Activated T-helper 1 cell treated with Interleukin-2 at 50 U/mL for 16 hours (primary cell): ENCODE measurements at regions not wholly inside any gene's neighbourhood (a gene's known extent, or its start where the extent isn't known, plus 50 kb on each side); places are given as distances from the start of the nearest gene placed in this dataset.
"Not testable (repeated sequence)": the region's sequence is repeated elsewhere in the genome, so short reads cannot be mapped to it uniquely, and the experiment has no call there.

Experiments used
- DNase-seq: peaks from one replicate; pipeline ENCODE4 v3.0.0-alpha.2; 2020; ENCODE audit warnings: low read depth

DNA sequence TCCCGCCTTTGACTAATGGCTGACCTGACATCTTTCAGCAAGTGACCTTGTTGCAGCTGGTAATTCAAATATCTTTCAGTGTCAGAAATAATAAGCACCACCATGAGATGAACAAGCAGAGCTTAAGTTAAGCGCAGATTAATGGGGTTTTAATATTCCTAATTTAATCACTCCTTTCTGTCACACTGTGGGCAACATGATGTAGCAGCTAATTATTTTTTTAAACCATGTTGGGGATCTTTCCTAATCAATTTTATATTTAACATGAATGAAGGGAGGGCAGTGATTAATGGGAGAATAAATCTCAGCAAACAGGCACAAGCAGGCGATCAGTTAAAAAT is 353.6 kb upstream of the TNRC6C start:
- no peak for DNase-seq

DNA sequence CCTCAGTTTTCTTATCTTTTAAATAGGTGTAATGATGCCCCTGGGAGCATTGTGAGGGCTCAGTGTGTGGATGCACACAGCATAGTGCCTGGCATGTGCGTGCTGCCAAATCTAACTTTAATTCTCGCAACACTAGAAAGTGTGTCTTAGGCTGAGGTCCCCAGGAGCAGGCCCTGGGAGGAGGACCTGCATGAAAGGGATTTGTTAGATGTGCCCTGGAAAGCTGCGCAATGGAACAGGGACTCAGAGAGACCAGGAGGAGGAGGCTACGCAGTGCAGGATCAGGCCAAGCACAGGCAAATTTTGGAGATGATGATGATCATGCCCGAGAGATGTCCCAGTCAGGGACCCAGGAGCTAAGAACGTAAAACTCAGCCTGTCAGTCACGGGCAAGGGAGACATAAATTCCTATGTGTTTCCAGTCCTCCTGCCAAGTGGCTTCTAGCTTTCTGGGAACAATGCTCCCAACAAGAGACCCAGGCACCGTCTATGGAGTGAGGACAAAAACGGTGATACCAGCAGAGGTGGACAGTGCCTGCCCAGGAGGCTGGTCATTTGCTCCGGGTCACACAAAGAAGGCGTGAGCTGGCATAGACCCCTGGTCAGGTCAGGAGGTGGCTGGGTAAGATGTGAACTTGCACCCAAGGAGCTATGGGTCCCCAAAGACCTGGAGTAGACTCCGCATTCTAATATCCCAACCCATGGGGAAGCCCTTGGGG is 352.2 kb upstream of the TNRC6C start:
- no peak for DNase-seq

DNA sequence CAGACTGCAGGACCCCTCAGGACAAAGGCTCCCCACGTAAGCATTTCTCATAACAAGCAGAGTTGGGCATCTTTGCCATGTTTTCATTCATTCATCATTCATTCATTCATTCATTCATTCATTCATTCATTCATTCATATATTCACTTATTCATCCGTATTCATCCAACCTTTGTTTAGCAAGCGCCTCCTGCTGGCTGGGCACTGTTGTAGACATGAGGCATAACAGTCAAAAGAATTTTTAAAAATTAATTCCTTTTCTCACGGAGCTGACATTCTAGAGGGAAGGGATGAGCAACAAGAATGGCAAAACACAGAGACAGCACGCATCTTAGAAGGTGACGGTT is 351.7 kb upstream of the TNRC6C start:
- no peak for DNase-seq

DNA sequence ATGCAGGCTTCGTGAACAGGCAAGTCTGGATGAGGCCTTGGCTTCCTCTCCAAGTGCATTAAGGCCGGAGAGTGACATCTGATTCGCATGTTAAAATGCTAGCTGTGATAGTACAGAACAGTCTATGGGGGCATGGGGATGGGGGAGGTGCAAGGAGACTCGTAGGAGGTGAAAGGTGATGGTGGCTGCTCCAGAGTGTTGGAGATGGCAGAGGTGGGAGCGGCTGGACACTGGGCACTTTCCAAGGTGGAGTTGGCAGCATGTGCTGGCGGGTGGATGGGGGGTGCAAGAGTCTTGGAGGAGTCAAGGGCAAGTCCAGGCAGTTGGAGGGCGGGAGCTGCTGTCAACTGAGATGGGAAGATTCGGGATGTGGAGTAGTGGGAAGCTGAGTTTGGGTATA is 350.9 kb upstream of the TNRC6C start:
- DNase-seq = no peak

DNA sequence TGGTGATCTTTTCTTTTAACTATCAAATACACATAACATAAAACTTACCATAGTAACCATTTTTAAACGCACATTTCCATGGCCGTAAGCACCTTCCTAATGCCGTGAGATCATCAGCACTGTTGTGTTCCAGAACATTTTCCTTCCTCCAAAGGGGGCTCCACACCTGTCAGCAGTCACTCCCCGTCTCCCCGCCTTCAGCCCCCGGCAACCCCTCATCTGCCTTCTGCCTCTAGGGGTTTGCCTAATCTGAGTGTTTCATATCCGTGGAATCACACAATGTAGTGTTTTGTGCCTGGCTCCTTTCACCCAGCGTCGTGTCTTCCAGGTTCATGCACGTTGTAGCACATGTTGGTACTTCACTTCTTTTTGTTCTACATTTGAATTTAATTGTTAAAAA is 350.1 kb upstream of the TNRC6C start:
- no peak for DNase-seq

DNA sequence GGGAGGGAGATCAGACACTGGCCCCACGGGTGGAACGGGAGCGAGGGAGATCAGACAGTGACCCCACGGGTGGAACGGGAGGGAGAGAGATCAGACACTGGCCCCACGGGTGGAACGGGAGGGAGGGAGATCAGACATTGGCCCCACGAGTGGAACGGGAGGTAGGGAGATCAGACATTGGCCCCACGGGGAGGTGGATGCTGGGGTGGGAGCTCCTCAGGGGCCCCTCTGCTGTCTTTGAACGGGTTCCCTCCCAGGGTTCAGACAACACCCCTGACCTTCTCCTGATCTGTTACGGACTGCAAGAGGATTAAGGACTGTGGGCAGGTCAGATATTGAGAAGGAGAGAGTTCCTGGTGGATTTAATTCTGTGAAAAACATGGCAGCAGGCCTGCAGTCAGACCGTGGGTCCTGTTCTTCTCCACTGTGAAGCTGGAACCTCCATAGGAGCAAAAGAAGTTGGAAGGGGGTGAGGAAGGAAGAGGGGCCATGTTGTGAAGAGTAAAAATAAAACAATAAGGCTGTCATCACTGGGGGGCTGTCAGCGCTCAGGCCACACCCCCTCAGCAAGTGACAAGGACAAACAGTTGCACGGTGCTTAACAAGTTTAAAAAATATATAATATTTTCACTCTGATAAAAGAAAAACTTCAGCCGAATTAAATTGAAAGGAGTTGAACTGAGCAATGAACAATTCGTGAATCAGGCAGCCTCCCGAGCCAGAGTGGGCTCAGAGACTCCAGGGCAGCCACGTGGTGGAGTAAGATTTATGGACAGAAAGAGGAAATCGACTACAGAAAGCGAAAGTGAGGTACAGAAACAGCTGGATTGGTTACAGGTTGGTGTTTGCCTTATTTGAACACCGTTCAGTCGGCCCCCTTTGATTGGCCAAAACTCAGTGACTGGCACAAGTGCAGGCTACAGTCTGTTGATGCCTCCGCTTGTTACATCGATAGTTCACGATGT is 348.7 kb upstream of the TNRC6C start:
- DNase-seq = peak; percentile 36

DNA sequence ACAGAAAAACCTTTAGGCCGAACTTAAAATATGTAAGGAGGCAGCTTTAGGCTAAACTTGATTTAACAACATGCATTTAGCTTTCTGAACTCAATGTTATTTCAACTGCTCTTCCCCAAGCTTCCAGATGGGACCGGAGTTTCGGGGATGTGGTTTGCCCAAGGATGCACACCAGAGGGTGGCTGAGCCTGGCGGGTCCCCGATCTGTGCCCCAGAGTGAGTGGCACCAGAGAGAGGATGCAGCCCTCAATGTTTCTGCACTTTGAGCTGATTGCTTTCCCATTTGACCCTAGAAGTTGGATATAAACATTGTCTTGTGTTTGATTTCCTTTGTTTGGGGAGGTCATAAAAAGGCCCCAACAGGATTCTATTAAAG is 348.0 kb upstream of the TNRC6C start:
- no peak for DNase-seq

DNA sequence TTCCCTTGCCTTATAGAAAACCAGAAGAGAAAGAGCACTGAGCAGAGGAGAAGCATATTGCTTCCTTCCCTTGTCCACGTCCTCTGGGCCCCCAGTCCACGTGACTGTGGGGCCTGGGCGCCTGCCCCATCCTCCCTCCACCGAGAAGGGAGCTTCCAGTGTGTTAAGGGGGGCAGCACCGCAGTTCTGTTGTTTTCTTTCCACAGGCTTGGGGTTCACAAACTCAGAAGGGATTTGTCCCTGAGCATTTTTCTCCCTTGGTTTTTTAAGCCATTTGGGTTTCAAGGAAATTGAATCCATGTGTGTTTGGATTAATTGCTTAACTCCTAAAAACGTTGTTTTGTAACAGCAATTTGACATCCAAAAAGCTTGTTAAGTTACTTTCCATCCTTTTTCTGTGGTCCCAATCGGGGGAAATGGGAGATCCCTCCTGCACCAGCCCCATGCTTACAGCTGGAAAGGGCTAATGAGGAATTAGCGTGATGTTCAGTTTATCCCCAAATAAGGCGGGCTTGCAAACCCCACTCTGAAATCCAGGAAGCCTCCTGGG is 347.5 kb upstream of the TNRC6C start:
- no peak for DNase-seq

DNA sequence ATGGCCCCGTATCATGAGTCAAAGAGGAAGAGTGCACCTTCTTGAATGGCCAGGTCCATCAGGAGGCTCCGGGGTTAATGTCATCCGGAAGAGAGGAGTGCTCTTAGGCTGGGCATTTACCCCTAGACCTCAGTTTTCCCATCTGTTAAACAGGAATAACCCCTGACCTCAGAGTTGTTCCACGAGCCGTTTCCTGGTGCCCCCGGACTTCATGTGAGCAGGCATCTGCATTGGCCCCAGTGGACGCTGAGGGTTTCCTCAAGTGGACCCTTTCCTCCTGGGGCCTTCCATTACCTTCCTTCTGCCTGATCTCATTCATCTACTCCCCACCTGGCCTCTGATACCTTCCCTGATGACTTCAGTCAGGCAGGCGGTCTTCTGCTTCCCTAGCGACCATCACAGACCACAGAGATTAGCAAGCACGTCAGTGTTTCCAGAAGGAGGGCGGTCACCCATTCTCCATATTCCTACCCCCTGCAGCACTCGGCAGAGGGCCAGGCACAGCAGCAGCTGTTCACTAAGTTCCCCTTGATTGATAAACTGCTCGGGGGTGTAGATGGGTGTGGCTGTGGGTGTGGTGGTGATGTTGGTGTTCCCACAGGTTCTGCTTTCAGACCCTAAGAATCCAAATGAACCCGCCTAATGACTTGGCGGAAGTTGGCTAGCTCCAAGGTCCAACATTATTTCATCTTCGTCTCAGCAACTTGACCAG is 346.6 kb upstream of the TNRC6C start:
- DNase-seq = no peak

DNA sequence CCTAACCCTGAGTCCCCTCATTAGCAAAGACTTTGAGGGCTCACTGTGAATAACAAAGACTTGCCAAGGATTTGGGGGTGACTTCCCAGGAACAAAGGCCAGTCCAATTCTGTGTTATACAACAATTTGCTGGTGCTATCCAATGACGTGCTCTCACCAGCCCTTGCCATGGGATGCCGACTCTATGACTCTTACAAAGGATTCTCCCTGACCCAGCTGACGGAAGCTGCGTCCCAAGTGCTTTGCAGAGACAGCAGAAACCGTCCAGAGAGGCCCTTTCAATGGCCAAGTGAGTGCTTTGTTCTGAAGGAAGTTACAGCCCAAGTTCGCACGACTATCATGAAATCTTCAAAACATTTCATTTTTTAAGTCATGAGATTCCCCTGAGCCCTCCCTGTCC is 345.3 kb upstream of the TNRC6C start:
- no peak for DNase-seq

DNA sequence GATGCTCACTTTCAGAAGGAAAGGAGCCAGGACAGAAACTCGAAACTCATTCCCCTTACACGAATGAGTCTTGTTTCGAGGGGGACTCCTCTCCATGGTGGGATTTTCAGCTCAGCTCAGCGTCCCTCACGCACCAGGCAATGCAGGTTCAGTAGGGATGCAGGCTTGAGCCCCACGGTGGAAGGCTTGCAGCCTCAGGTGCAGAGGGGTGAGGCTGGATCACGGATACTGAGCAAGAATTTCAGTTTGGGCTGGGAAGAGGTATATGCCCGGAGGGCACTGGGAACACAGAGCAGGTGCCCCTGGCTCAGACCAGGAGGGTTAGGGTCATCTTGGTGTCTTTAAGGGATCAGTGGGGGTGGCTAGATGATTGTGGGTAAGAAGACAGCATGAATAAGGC is 344.9 kb upstream of the TNRC6C start:
- no peak for DNase-seq

DNA sequence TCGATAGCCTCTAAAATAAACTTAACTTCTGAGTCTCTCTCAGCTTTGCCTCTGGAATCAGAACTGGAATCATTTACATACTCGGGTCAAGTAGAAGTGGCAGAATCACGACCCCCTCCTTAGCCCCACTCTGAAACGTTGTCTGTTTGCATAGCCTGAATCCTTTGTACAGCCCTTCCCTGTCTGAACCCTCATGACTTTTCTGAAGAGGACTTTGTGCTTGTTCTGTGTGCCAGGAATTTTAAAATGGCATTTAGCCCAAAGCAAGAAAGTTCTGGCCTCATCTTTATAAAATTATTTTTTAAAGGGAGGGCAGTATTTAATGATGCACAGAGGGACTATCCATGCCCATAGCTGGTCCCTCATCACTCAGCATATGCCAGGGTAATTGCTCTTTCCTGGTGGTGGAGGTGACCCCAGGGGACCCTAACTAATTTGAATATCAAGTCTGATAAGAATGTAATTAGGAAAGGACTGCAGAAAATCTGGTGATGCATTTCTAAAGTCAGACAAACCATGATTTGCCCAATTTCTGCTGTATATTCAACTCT is 342.7 kb upstream of the TNRC6C start:
- no peak for DNase-seq

DNA sequence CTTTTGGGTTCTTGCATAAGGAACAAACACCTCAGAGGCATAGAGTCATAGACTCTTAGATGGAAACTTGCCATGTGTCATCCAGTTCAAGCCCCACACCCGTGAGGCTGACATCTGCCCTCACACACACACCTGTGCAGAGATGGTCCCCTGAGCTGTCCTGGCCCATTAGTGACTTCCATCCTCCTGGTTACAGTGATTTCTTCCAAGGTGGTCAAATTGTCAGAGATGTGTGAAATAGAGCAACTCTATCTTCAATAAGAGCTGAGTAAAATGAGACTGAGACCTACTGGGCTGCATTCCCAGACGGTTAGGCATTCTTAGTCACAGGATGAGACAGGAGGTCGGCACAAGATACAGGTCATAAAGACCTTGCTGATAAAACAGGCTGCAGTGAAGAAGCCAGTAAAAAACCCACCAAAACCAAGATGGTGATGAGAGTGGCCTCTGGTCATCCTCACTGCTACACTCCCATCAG is 342.2 kb upstream of the TNRC6C start:
- DNase-seq = no peak

DNA sequence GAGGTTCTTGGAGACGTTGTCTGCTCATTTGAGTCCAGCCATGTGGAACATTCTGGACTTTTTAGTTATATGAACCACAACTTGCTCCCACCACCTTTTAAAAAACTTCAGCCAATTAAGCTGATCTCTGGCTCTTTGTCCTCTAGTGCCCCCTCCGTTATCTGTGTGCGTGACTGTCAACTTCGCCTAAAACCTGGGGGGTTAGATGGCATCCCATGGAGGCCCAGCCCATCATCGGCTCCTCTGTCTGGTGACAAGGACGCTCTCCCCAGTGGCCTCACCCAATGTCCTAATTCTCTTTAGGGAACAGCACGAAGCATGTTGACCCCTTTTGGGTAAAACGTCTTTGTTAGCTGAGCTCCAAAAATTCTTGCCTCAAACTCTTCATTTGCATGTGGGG is 341.0 kb upstream of the TNRC6C start:
- no peak for DNase-seq

DNA sequence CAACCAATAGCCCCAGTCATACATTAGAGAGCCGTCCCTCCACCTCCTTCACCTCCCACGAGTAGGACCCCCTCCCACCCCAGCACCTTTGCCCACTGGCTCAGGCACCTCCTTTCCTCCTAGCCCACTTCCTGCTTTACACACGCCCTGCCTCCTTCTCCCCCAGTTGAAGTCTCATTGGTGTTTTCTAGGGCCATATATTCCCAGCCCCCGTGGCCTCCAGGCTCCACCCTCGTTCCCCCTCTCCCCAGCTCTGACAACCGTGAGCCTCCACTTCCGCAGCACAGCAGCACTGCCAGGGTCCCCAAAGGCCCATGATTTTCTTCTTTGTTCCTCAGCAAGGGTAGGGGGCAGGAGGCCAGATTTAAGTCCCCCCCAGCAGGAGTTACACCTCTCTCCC is 340.3 kb upstream of the TNRC6C start:
- no peak for DNase-seq

DNA sequence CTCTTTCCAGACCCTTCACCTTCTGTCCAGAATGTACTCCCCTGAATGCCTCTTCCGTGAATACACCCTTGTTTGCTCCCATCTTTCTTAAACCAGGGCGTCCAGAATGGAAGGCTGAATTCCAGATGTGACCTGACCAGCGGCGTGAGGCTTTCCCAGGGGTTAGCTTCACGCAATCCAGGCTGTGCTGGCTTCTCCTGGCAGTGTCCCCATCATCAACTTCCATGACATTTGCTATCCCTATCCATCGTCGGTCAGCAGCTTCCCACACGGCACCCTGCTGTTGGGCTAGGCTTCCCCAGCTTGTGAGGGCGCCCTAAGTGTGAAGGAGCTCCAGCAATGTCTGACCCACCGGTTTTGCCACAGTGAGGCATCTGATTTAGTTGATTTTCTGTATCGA is 339.8 kb upstream of the TNRC6C start:
- DNase-seq = no peak

DNA sequence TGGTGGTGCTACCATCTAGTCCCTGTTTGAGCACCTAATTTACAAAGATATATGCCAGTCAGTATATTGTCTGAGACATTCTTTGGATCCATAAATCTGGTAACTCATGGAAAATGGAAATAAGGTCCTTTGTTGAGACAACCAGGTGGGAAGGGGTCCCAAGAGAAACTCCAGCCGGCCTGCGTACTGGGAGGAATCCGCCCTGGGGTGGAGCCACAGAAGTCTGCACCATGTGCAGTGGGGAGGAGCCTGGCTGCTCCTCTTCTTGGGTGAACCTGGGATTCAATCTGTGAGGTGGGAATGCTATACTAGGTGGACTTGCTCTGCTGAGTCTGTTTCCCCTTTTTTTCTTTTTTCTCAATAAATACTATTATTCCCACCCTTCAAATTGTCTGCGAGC is 339.2 kb upstream of the TNRC6C start:
- DNase-seq = no peak

DNA sequence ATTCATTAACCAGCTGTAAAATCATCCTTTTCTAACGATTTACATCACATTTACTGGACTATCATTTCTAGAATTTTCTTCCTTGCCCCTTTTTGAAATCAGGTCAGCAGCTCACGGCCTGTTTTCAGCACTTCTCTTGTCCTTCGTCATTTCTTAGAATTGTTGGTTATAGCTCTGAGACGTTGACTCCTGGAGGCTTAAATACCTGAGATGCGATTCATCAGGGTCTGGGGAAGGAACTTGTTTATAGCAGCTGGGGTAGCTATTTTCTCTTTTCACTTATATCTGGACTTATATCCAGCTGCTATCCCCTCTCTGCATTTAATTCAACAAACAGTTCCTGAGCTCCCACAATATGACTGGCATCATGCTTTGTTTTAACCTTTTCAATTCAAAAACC is 338.7 kb upstream of the TNRC6C start:
- DNase-seq = no peak

DNA sequence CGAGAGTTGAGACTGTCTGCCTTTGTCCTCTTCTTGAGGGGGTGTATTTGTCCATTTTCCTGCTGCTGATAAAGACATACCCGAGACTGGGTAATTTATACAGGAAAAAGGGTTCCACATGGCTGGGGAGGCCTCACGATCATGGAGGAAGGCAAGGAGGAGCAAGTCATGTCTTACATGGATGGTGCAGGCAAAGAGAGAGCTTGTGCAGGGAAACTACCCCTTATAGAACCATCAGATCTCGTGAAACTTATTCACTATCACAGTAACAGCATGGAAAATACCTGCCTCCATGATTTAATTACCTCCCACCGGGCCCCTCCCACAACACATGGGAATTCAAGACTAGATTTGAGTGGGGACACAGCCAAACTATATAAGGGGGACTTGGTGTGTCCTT is 338.2 kb upstream of the TNRC6C start:
- no peak for DNase-seq

DNA sequence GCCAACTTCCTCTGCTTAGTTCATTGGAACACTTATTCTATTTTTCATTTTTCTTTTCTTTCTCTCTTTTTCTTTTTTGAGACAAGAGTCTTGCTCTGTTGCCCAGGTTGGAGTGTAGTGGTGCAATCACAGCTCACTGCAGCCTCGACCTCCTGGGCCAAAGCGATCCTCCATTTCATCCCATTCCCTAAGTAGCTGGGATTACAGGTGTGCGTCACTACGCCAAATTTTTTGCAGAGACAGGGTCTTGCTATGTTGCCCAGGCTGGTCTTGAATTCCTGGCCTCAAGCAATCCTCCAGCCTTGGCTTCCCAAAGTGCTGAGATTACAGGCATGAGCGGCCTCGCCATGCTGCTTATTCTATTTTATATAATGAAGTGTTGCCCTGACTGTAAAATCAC is 336.4 kb upstream of the TNRC6C start:
- DNase-seq = not testable (repeated sequence)

DNA sequence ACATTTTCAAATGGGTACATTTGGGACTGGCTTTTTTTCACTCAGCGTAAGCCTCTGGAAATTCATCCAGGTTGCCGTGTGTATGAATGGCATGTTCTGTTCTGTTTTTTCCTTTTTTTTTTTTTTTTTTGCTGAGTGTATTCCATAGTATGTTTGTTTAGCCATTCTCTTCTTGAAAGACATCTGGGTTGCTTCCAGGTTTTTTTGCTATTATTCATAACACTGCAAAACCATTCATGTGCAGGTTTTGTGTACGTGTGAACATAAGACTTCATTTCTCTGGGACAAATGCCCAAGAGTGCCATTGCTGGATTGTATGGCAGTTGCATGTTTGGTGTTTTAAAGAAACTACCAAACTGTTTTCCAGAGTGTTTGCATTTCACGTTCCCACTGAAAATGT is 335.9 kb upstream of the TNRC6C start:
- DNase-seq = no peak

DNA sequence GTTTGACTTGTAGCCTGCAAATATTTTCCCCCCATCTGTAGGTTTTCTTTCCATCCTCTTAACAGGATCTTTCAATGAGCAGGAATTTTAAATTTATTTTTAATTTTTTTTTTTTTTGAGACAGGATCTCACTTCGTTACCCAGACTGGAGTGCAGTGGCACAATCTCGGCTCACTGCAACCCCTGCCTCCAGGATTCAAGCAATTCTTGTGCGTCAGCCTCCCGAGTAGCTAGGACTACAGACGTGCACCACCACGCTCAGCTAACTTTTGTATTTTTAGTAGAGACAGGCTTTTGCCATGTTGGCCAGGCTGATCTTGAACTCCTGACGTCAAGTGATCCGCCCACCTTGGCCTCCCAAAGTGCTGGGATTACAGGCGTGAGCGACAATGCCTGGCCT is 335.2 kb upstream of the TNRC6C start:
- not testable (repeated sequence) for DNase-seq
